ENCODE measurements at regions not wholly inside any gene's neighbourhood (a gene's known extent, or its start where the extent isn't known, plus 50 kb on each side); places are given as distances from the start of the nearest gene placed in this dataset.

- TF ChIP-seq ZNF362 (CRISPR knock-in tag; IDR thresholded peaks at IDR 0.05; ENCODE audit: borderline replicate concordance), result no peak
- no peak for TF ChIP-seq SYNCRIP (IDR thresholded peaks at IDR 0.05; ENCODE audit: insufficient read depth, low read depth, low read length)
- no peak for TF ChIP-seq ZBTB3 (CRISPR knock-in tag; IDR thresholded peaks at IDR 0.05; ENCODE audit: borderline replicate concordance, low read depth)
- TF ChIP-seq RBM22 (optimal IDR thresholded peaks at IDR 0.05; ENCODE audit: low read length), result no peak
- TF ChIP-seq ZC3H13 (CRISPR knock-in tag; IDR thresholded peaks at IDR 0.05), result no peak
- TF ChIP-seq ZNF326 (CRISPR knock-in tag; IDR thresholded peaks at IDR 0.05; ENCODE audit: borderline replicate concordance), result no peak
- no peak for TF ChIP-seq ARNT (IDR thresholded peaks at IDR 0.05)
Measured at GRCh38 chr18:51654488-51655326, 457.2 kb upstream of the MEX3C start (continued).

GRCh38 chr18:51655327-51655698 is 457.8 kb upstream of the MEX3C start:
- Histone ChIP-seq H3K79me2 (ENCODE audit: insufficient read depth, low read length) (no peaks in the 10 kb centered on the region), H3K36me3 (replicated peaks in 1 of 2; ENCODE audit: control insufficient read depth in 1 of 2, insufficient read depth in 2 of 2, low read length in 2 of 2) (no peaks in the 10 kb centered on the region), H3K27ac (ENCODE audit: extremely low read length, insufficient read depth, low read length) (no peak overlapping the region), H3K4me2 (ENCODE audit: low read depth, low read length) (no peak overlapping the region), H3K4me1 (ENCODE audit: insufficient read depth, low read length) (no peaks in the 10 kb centered on the region), H3K9ac (ENCODE audit: insufficient read depth, low read depth, low read length) (no peak overlapping the region), H2AFZ (ENCODE audit: low read length) (no peak overlapping the region), H3K27me3 (ENCODE audit: control insufficient read depth in 1 of 2, insufficient read depth in 2 of 2, low read length in 2 of 2) (no peaks in the 10 kb centered on the region; a peak in 1 of 5 replicates), H4K20me1 (ENCODE audit: insufficient read depth, low read length) (no peaks in the 10 kb centered on the region), H3K9me3 (ENCODE audit: low read length) (no peaks in the 10 kb centered on the region), H3K4me3 (replicated peaks in 1 of 3; ENCODE audit: insufficient read depth in 1 of 3, low read depth in 2 of 3, low read length in 3 of 3) (no peak overlapping the region)
- in situ Hi-C loops (cut with HindIII; ENCODE audit: extremely low pct_ligation_motif_present, low pct_unique_long_range_greater_than_20kb), result loop anchor here (25.0 kb wide), 2 partner anchors 107 to 543 kb away; no protein-coding TSS in a partner anchor
- CTCF ChIA-PET (ENCODE audit: low intra/inter-chr PET ratio, low total read pairs), result no interaction called here
- POLR2A ChIA-PET, result no interaction called here
- 3% methylated on average over 2 of the region's 2 CpGs for WGBS (ENCODE audit: low lambda C conversion rate)
- intact Hi-C loops (cut with micrococcal nuclease; ENCODE audit: unreplicated experiment), result no loop called here
- ATAC-seq (no peak), FAIRE-seq (no peak), DNase-seq (ENCODE audit: low spot score) (no peak)
- no TSS peak for BruUV-seq (replicated peaks)
- TF ChIP-seq FUBP1 (CRISPR knock-in tag; IDR thresholded peaks at IDR 0.05; ENCODE audit: borderline replicate concordance), result no peak
- TF ChIP-seq DZIP1 (CRISPR knock-in tag; IDR thresholded peaks at IDR 0.05), result no peak
- TF ChIP-seq NFKBIZ (CRISPR knock-in tag; IDR thresholded peaks at IDR 0.05), result no peak
- TF ChIP-seq ZNF552 (CRISPR knock-in tag; IDR thresholded peaks at IDR 0.05; ENCODE audit: borderline replicate concordance), result no peak
- no peak for TF ChIP-seq ZNF652 (CRISPR knock-in tag; IDR thresholded peaks at IDR 0.05; ENCODE audit: borderline replicate concordance, low read depth)
- TF ChIP-seq ZFP36L2 (CRISPR knock-in tag; IDR thresholded peaks at IDR 0.05), result no peak
- no peak for TF ChIP-seq TAF1 (CRISPR knock-in tag; IDR thresholded peaks at IDR 0.05)
- TF ChIP-seq HMG20A (CRISPR knock-in tag; IDR thresholded peaks at IDR 0.05; ENCODE audit: borderline replicate concordance), result no peak
- TF ChIP-seq SALL1 (CRISPR knock-in tag; IDR thresholded peaks at IDR 0.05), result no peak
- no peak for TF ChIP-seq KDM1A (CRISPR knock-in tag; IDR thresholded peaks at IDR 0.05)

Measured in HepG2 (cell line).